K562 (cell line): ENCODE measurements at regions not wholly inside any gene's neighbourhood (a gene's known extent, or its start where the extent isn't known, plus 50 kb on each side); places are given as distances from the start of the nearest gene placed in this dataset.

Experiments
- NFE2L1 ChIP-seq: fragments of 450-650 bp; IDR thresholded peaks from 2 replicates; pipeline ENCODE4 v1.6.1; 2016; ENCODE audit warnings: missing genetic modification characterization, low read depth, mild to moderate bottlenecking, missing compliant biosample characterization, moderate library complexity, borderline replicate concordance
- NR3C1 ChIP-seq: sonication (generic); formaldehyde crosslinking; IDR thresholded peaks from 2 replicates; pipeline ENCODE4 v1.8.1; 2022; ENCODE audit warnings: missing genetic modification reagents
- SRF ChIP-seq, 2 experiments: fragments of 250-450, 450-650 bp in 1 of 2; sonication (Bioruptor Pico) in 1 of 2; sonication (generic) in 1 of 2; formaldehyde crosslinking; IDR thresholded peaks; 2 replicates each; pipeline versions ENCODE4 v1.5.0 to v1.5.1; 2020 to 2022; ENCODE audit warnings: mild to moderate bottlenecking in 1 of 2, missing genetic modification reagents in 1 of 2

DNA sequence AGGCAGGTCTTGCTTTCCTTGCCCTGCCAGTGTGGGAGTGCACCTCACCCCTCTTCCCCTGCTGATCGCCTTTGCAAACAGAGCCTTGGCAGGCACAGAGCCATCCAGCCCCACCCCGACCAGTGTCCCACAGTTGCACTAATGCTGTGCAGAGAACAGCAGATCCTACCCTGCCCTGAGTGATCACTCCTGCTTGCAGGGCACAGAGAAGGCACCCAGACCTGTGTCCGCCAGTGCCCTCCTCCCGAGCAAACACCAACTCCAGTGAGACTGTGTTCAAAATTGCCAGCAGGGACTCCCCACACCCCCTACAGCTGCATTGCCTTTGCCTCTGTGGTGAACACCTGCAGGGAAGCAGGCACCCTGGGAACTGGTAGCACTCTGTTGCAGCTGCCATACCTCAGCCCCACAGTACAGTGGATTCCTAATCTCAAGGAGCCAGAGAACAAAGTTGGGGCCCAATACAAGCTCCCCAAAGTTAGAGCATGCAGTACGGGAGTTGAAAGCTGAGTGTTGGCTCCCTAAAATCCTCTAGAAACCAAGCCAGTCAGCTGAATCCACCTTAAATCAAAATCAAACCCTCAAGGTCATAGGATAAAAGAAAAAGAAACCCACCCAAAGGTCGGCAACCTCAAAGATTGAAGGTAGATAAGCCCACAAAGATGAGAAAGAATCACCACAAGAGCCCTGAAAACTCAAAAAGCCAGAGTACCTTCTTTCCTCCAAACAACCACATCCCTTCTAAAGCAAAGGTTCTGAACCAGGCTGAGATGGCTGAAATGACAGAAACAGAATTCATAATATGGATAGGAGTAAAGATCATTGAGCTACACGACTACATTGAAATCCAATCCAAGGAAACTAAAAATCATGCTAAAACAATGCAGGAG lies 92.9 kb upstream of the PIK3R1 start:
- TF ChIP-seq SRF (CRISPR knock-in tag; IDR thresholded peaks at IDR 0.05) (no peak), NR3C1 (CRISPR knock-in tag) (no peak), NFE2L1 (tag) (no peak)
